Tibial nerve (tissue), 4 donors: ENCODE measurements at regions not wholly inside any gene's neighbourhood (a gene's known extent, or its start where the extent isn't known, plus 50 kb on each side); places are given as distances from the start of the nearest gene placed in this dataset.
A peak's percentile ranks its signal among the peaks of the same experiment; 100 is the strongest.

ENCODE experiments used
- DNase-seq, 2 donors: peaks; one replicate each; pipeline ENCODE4 v3.0.0-alpha.2; 2019; ENCODE audit warnings: low spot score in 2 of 2
- H3K27ac ChIP-seq, 4 donors: fragments of 200-600 bp; sonication (generic) in 3 of 4; one replicate each; pipeline ENCODE4 v1.5.1; 2017 to 2019; ENCODE audit warnings: mild to moderate bottlenecking in 1 of 4
- H3K27me3 ChIP-seq, 2 donors: fragments of 200-600 bp; sonication (generic) in 1 of 2; one replicate each; pipeline versions ENCODE4 v1.5.1 to v1.6.0; 2017 to 2019
- H3K36me3 ChIP-seq, 3 donors: fragments of 200-600 bp; sonication (generic); one replicate each; pipeline ENCODE4 v1.5.1; 2018 to 2019
- H3K4me1 ChIP-seq, 4 donors: fragments of 200-600 bp; sonication (generic) in 3 of 4; one replicate each; pipeline ENCODE4 v1.5.1; 2017 to 2019
- H3K4me3 ChIP-seq, 4 donors: fragments of 200-600 bp; sonication (generic) in 3 of 4; one replicate each; pipeline ENCODE4 v1.5.1; 2017 to 2019; ENCODE audit warnings: mild to moderate bottlenecking in 1 of 4, moderate library complexity in 1 of 4
- H3K9me3 ChIP-seq, 4 donors: fragments of 200-600 bp; sonication (generic) in 3 of 4; one replicate each; pipeline ENCODE4 v1.5.1; 2017 to 2019
- CTCF ChIP-seq, 5 experiments: fragments of 200-600 bp in 3 of 5; fragments of 450-650 bp in 2 of 5; sonication (generic) in 3 of 5; IDR thresholded peaks; one replicate each; pipeline ENCODE4 v1.5.1; 2016 to 2019; ENCODE audit warnings: antibody characterized with exemption in 5 of 5, mild to moderate bottlenecking in 3 of 5, moderate library complexity in 2 of 5
- EP300 ChIP-seq, 2 donors: sonication (generic); formaldehyde crosslinking; IDR thresholded peaks; one replicate each; pipeline ENCODE4 v1.6.1; 2017; ENCODE audit warnings: antibody characterized with exemption in 2 of 2, mild to moderate bottlenecking in 1 of 2
- POLR2A ChIP-seq, 2 donors: fragments of 450-650 bp; IDR thresholded peaks; one replicate each; pipeline ENCODE4 v1.6.1; 2017; ENCODE audit warnings: antibody characterized with exemption in 2 of 2, mild to moderate bottlenecking in 2 of 2, moderate library complexity in 2 of 2
- WGBS, 2 donors: methylation state at CpG; one replicate each; pipeline ENCODE4 v1.1.5; 2018; 5-methylcytosine and 5-hydroxymethylcytosine counted together

DNA sequence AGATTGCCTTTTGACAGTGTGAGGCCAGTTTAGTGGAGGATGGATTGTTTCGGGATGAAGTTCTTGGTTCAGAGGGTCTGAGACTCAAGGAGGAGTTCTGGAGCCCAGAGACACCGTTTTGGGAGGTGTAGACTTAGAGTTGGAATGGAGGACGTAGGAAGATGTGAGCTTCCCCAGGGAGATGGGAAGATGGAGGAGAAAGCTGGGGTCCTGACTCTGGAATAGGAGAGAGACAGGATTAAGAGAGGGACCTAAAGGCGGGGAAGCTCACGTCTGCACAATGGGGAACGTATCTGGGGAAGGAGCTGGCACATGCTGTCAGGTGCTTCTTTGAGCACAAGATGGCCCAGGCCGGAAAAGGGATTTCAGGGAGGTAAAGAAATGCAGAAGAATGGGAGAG is 71.3 kb upstream of the CLDN5 start:
- WGBS, 2 donors: 82 to 86% methylated on average over 7 of the region's 7 CpGs
- TF ChIP-seq EP300 (IDR thresholded peaks at IDR 0.05) (no peak), CTCF (IDR thresholded peaks at IDR 0.05) (no peak), POLR2A (IDR thresholded peaks at IDR 0.05) (no peak)
- no peaks in the 10 kb centered on the region for H3K9me3 ChIP-seq
- DNase-seq: no peak
- no peaks in the 10 kb centered on the region for H3K4me1 ChIP-seq
- H3K36me3 ChIP-seq: no peaks in the 10 kb centered on the region
- no peak overlapping the region for H3K4me3 ChIP-seq
- H3K27me3 ChIP-seq: peaks cover 0 to 3% of the 10 kb centered on the region in 2 donors
- H3K27ac ChIP-seq: no peak overlapping the region

GRCh38 chr22:19596680-19597398 is 72.6 kb upstream of the CLDN5 start:
- Histone ChIP-seq H3K27me3 (peaks cover 0 to 3% of the 10 kb centered on the region in 2 donors), H3K4me3 (no peak overlapping the region), H3K9me3 (no peaks in the 10 kb centered on the region), H3K4me1 (no peaks in the 10 kb centered on the region), H3K27ac (peak overlapping the region in 1 of 4 donors; percentile 34), H3K36me3 (no peaks in the 10 kb centered on the region)
- WGBS, 2 donors: 68 to 69% methylated on average over 20 of the region's 20 CpGs
- no peak for DNase-seq
- no peak for TF ChIP-seq POLR2A (IDR thresholded peaks at IDR 0.05)
- TF ChIP-seq EP300 (IDR thresholded peaks at IDR 0.05): no peak
- no peak for TF ChIP-seq CTCF (IDR thresholded peaks at IDR 0.05)

GRCh38 chr22:19597399-19597735 is 73.2 kb upstream of the CLDN5 start:
- Histone ChIP-seq H3K9me3 (no peaks in the 10 kb centered on the region), H3K27me3 (peaks cover 0 to 3% of the 10 kb centered on the region in 2 donors), H3K36me3 (no peaks in the 10 kb centered on the region), H3K27ac (peak overlapping the region in 1 of 4 donors; percentile 18), H3K4me1 (no peaks in the 10 kb centered on the region), H3K4me3 (no peak overlapping the region)
- DNase-seq: no peak
- WGBS, 2 donors: 46 to 51% methylated on average over 7 of the region's 7 CpGs
- no peak for TF ChIP-seq POLR2A (IDR thresholded peaks at IDR 0.05)
- TF ChIP-seq CTCF (IDR thresholded peaks at IDR 0.05): no peak
- TF ChIP-seq EP300 (IDR thresholded peaks at IDR 0.05): no peak

DNA sequence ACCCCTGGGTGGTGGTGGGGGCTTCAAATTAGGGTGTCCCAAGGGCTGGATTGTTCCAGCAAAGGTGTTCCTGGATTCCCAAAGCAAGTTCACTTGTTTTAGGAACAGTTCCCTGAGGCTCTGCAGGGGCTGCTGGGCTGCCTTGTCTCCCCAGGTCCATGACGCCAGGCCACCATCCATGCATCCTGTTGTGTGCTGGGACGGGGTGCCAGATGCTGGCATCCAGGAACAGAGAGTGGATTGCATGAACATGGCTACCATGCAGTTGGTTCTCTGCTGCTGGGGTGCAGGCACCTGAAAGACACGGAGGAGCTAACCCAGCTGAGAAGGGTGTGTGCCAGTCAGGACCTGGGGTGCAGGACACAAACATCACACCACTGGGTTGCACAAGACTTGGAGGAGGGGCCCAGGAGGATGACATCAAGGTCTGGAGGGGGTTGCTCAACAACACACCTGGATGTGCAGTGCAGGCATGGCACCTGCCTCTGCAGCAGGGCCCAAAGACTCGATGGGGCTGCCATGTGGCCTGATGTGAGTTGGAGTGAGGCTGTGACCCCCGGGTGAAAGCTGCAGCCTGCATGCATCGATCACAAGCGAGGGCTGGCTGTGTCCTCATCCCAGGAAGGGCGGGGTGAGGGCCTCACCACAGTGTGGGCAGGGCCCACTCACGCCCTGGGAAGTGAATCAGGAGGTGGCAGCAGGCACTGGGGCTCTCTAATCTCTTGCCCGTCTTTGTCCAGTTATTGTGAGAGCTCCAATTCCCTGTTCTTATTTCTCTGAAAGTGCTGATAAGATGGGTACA is 74.0 kb upstream of the CLDN5 start:
- H3K9me3 ChIP-seq: no peaks in the 10 kb centered on the region
- H3K27ac ChIP-seq: peak overlapping the region in 2 of 4 donors; percentile 4 to 18
- DNase-seq: no peak
- H3K36me3 ChIP-seq: no peaks in the 10 kb centered on the region
- TF ChIP-seq POLR2A (IDR thresholded peaks at IDR 0.05): no peak
- no peak for TF ChIP-seq EP300 (IDR thresholded peaks at IDR 0.05)
- TF ChIP-seq CTCF (IDR thresholded peaks at IDR 0.05): no peak
- H3K4me3 ChIP-seq: no peak overlapping the region
- peaks cover 0 to 3% of the 10 kb centered on the region in 2 donors for H3K27me3 ChIP-seq
- 51 to 60% methylated on average over 10 of the region's 10 CpGs for WGBS, 2 donors
- H3K4me1 ChIP-seq: no peaks in the 10 kb centered on the region

DNA sequence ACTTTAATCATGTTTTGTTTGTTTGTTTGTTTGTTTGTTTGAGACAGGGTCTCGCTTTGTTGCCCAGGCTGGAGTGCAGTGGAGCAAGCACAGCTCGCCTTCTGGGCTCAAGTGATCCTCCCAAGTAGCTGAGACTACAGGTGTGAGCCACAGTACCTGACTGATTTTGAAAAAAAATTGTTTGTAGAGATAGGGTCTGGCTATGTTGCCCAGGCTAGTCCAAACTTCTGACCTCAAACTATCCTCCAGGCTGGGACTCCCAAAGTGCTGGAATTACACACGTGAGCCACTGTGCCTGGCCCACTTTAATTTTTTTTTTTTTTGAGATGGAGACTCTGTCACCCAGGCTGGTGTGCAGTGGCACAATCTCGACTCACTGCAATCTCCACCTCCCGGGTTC is 74.8 kb upstream of the CLDN5 start:
- Histone ChIP-seq H3K36me3 (no peaks in the 10 kb centered on the region), H3K27me3 (peaks cover 0 to 3% of the 10 kb centered on the region in 2 donors), H3K27ac (no peak overlapping the region), H3K9me3 (no peaks in the 10 kb centered on the region), H3K4me1 (no peaks in the 10 kb centered on the region), H3K4me3 (no peak overlapping the region)
- DNase-seq: no peak
- 90 to 91% methylated on average over 5 of the region's 5 CpGs for WGBS, 2 donors
- TF ChIP-seq POLR2A (IDR thresholded peaks at IDR 0.05) (no peak), CTCF (IDR thresholded peaks at IDR 0.05) (no peak), EP300 (IDR thresholded peaks at IDR 0.05) (no peak)
